Transverse colon (tissue), 4 donors: ENCODE measurements at regions not wholly inside any gene's neighbourhood (a gene's known extent, or its start where the extent isn't known, plus 50 kb on each side); places are given as distances from the start of the nearest gene placed in this dataset.

Source experiments
- EP300 ChIP-seq: sonication (generic); formaldehyde crosslinking; IDR thresholded peaks from one replicate; pipeline ENCODE4 v1.6.1; 2017; ENCODE audit warnings: antibody characterized with exemption, low read depth
- POLR2A ChIP-seq: fragments of 450-650 bp; IDR thresholded peaks from one replicate; pipeline ENCODE4 v1.6.1; 2016; ENCODE audit warnings: antibody characterized with exemption, mild to moderate bottlenecking, moderate library complexity
- POLR2AphosphoS5 ChIP-seq, 3 donors: sonication (generic); formaldehyde crosslinking; IDR thresholded peaks; one replicate each; pipeline ENCODE4 v1.6.1; 2016; ENCODE audit warnings: antibody characterized with exemption in 3 of 3
- TF ChIP-seq, protein P1 (sequence below), 5 experiments: fragments of 200-600 bp in 3 of 5; fragments of 450-650 bp in 2 of 5; sonication (generic) in 3 of 5; IDR thresholded peaks; 1 replicate in 2 of 5; 2 replicates in 3 of 5; pipeline ENCODE4 v1.5.1; 2016 to 2017; ENCODE audit warnings: antibody characterized with exemption in 5 of 5, inconsistent platforms in 3 of 5, mild to moderate bottlenecking in 2 of 5, moderate library complexity in 1 of 5

DNA sequence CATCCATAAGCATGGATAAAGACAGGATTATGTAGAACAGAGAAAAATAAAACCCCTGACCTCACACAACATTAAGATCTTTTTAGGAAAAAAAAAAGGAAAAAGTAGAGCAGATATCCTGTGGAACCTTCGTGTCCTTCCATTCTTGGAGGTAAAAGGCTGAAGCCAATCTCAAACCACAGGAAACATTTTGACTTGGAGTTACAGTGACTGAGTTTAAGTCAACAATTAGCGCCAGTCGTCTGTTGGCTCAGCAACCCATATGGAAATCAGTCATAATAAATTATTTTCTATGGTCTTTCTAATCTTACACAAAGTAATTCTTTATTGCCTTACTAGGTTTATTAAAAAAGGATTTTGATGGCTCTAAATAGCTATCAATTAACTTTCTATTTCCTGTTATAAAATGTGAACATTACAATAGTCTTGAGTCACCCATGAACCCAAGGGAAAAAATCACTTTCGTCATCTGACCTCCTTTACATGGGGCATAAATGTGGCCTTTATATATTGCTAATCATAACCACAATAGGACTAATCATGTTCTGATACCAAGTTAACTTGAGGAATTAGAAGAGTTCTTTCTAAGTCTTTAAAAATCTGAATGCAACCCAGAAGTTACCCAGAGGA lies 592.9 kb downstream of the TFAP2B start:
- TF ChIP-seq EP300 (no peak), POLR2AphosphoS5 (IDR thresholded peaks at IDR 0.05) (no peak), POLR2A (no peak)
- TF ChIP-seq, protein P1, sequence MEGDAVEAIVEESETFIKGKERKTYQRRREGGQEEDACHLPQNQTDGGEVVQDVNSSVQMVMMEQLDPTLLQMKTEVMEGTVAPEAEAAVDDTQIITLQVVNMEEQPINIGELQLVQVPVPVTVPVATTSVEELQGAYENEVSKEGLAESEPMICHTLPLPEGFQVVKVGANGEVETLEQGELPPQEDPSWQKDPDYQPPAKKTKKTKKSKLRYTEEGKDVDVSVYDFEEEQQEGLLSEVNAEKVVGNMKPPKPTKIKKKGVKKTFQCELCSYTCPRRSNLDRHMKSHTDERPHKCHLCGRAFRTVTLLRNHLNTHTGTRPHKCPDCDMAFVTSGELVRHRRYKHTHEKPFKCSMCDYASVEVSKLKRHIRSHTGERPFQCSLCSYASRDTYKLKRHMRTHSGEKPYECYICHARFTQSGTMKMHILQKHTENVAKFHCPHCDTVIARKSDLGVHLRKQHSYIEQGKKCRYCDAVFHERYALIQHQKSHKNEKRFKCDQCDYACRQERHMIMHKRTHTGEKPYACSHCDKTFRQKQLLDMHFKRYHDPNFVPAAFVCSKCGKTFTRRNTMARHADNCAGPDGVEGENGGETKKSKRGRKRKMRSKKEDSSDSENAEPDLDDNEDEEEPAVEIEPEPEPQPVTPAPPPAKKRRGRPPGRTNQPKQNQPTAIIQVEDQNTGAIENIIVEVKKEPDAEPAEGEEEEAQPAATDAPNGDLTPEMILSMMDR (IDR thresholded peaks at IDR 0.05), result no peak
